ENCODE measurements at regions not wholly inside any gene's neighbourhood (a gene's known extent, or its start where the extent isn't known, plus 50 kb on each side); places are given as distances from the start of the nearest gene placed in this dataset.

DNA sequence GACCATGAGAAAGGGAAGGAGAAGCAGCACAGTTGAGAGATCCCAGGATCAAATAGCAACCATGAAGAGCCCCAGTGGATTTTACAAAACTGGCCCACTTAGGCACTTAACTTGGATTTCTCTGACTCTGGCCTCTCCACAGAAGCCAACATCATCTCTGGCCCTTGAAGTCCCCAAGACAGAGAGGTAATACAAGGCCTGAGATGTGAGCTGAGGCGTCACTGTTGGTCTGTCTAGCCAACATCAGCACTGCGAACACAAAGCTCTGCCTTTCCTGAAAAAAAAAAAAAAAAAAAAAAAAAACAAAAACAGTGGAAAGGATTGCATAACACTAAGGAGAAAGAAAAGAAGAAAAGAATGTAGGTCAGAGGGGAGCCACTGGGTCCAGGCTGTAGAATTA, 378.3 kb downstream of the BRINP1 start:
- no peak for DNase-seq (ENCODE audit: low read depth in 1 of 2, low spot score in 1 of 2)

DNA sequence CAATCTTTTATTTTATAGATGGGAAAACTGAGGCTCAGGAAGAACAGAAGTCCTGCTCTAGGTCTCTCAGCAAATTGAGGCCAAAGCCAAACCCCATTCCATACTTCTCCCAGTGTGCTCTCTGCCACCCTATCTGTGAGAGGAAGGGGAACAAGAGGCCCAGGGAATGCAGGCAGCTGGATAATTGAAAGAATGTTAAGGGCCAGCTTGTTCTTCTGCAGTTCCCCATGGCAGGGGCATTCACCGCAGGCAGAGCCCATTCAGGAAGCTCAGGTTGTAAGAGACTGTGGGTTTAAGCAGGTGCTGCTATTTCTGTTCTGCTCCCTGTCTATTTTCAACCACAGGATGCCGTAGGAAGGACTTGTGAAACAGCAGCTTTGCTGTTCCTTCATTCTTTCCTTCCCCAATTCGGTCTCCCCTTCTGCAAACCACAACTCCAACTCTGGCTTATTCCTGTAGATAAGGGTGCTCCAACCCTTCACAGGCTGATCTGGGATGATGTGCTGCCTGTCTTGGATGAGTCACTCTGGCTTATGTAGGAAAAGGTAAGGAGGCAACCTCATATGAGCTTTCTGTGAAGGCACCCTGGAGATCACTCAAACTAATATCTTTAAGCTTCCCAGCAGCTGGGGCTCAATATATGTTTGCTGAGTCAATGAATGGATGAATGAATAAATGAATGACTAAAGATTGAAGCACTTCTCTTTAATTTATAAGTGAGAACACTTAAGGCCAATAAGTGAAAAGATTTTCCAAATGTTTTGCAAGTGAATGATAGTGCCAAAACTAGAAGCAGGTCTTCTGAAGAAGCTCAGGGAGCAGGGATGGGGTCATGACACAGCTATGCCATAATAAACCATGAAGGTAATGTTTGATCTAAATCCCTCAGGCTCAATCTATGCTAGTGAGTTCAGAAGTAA, 377.6 kb downstream of the BRINP1 start:
- DNase-seq (ENCODE audit: low read depth in 1 of 2, low spot score in 1 of 2): no peak

DNA sequence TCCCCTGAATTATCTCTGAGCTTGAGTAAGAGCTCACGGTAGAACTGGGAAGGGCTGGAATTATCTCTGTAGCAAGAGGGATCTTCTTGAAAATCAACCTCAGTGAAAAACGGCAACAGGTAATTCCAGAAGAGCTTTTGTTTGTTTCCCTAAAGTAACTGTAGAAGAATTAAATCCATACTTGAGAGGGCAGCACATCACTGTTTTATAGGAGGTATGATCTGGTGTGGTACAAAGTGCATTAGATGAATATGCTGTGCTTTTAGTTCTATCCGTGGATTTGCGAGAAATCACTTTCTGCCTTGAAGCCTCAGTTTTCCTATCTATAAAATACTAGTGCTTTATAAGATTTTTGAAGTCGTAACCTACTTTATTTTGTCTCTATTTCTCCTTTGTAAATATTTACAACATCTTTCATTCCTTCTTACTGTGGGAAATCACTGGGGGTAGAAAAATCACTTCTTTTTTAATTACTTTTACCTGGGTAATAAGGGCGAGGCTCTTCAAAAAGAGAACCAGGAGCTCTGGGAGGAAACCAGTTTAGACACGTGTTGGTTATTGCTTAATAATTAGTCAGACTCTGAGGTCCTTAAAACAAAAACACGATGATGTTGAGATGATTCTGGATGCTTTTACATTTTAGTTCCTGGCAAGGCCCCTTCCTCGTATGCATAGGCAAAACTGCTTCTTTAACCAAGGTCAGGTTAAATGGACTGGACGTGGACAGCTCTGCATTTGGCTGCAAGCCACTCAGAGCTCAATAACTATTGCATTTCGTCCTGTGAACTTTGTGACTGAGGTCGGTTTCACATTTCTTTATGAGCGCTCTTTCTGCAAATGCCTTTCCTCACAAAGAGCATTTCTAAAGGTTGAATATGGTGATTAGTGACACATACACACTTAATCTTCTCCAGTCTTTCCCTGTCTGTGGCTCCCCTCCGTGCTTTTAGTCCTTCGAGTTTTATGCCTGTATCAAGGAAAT, 376.1 kb downstream of the BRINP1 start:
- DNase-seq (ENCODE audit: low read depth in 1 of 2, low spot score in 1 of 2): no peak

DNA sequence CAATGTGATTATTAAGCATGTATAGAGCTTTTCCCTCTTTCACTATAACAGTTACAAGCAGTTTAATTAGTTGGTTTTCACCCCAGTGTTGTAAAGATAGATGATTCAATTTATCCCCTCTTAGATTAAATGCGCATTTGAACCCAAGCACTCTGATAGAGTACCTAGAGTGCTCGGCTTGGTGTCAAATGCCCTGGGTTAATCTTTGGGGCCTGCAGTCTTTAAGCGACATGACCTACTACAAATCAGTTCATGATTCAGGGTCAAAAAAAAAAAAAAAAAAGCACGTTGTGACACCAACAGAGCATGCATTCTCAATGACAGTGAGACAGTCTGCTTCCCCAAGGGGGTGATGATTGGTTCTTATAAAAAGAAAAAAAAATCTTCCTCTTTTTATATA, 375.3 kb downstream of the BRINP1 start:
- no peak for DNase-seq (ENCODE audit: low read depth in 1 of 2, low spot score in 1 of 2)

DNA sequence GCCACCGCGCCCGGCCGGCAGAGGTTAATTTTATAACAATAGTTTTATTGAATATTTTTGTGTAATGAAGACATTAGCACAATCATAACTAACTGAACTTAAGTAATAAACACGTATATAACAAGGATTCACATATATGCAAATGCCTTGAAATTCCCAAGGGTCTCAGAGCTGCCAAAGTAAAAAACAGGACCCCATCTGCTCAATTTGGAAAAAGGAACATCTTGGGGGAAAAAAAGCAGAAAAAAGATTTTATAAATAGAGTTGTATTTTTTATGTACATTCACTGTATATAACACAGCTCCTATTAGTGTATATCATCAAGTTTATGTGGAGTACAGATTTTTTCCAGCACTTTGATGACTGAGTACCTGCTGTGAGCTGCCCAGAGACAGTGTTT, 366.7 kb downstream of the BRINP1 start:
- no peak for DNase-seq (ENCODE audit: low read depth in 1 of 2, low spot score in 1 of 2)

DNA sequence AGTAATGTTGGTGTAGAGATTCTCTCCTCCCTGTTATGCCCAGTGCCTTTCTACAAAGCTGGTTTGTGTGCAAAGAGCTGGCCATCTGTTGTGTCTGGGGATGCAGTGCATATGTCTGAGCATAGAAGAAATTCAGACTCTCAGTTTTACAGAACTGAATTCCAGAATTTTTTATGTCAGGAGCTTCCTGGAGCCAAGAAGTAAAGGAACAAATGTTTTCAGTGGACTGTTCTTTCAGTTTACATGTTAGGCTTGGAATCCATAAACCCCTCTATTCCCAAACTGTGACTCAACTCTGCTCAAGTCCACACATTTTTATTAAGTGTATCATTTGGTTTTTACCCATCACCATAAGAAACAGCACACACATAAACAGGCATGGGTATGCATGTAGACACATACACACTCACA, 366.0 kb downstream of the BRINP1 start:
- DNase-seq (ENCODE audit: low read depth in 1 of 2, low spot score in 1 of 2): no peak

DNA sequence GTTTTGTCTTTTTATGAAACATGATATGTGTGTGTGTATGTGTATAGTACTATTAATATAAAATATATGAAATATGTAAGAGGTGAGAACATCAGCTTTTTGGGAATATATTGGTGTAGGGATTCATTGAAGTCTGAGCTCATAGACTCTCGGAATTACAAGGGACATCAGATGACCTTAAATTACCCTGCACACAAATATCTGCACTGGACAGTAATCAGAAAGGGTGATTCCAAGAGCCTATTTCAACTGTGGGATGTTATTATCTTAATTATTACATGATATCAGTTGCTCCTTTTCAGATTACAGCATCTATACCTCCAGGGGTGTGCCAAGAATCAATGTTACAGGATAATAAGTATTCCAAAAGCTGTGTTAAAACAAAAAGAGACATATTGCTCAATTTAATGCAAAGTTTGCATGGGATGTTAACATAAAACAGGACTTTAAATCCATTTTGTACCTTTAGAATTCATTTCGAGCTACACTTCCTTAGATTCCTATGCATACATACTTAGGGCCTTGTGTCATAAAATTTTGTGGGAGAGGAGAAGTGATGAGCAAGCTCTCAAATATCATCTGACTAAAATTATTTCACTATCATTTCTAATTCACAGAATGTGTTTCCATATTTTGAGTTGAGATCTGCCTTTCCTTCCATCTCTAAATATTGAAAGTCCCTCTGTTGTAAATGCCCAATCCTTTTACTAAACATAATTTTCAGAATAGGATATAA, 365.2 kb downstream of the BRINP1 start:
- no peak for DNase-seq (ENCODE audit: low read depth in 1 of 2, low spot score in 1 of 2)

DNA sequence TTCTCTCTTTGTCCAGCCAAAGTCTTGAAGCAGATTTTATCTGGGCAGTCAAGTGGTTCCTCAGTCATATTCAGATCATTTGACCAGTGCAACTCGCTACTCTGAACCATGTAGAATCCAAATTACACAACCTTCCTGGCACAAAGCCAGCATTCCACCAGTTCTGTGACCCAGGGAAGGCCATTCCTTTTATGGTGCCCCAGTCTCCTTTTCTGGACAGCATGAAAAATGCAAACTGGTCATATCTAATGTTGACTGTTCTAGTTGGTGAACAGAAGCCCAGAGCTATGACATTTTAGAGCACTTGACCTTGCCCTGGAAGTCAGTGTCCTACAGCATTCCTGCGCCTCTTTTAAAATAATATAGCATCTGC, 364.6 kb downstream of the BRINP1 start:
- DNase-seq (ENCODE audit: low read depth in 1 of 2, low spot score in 1 of 2): no peak

DNA sequence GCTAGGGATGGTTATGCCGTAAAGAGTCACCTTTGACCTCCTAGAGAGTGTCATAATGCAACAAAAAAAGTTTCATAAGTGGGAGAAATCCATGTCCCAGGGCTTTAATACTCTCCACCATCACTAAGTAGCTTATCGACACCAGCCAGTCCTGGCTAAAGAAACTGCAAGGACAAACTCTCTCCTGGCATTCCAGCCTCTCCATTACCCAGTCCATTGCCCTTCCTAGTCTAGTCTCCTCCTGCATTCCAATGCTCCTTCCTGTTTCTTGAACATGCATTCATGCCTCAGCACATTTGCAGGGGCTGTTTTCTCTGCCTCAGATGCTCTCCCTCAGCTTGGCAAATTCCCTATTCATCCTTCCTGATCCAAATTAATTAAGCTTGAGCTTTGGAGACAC, 364.1 kb downstream of the BRINP1 start:
- DNase-seq (ENCODE audit: low read depth in 1 of 2, low spot score in 1 of 2): no peak

DNA sequence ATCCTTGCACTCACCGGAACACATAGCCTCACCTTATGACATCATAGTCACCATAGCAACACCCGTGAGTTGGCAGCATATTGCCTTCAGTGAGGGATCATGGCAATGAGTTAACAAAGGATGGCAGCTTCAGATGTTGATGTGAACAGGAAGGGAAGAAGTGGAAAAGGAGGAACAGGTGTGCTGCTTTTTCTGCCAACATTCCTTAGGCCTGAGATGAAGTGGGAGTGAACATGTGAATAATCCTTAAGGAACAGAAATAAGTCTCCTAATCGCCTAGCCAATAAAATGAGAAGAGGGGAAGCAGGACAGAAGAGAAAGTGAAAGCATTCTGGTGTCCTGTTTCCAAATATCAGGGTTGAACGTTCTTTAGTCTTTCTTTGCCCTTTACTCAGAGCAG, 360.0 kb downstream of the BRINP1 start:
- no peak for DNase-seq (ENCODE audit: low read depth in 1 of 2, low spot score in 1 of 2)

DNA sequence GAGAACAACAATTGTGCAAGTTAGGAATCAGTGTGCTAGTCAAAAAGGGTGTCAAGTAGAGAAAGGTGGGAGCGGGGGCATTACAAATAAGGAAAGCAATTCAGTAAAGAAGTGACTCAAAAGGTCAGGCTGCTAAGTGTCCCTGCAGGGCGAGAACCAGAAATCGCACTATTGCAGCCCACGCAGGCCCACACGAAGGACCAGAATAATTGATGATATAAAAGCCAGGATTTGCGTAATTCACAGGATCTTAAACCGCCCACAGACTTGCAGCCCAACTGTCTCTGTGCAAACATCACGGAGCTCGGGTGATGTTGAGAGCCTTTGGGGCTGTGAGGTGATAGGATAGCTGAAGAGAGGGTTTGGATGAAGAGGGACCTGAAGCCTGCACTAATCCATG, 349.0 kb downstream of the BRINP1 start:
- DNase-seq (ENCODE audit: low read depth in 1 of 2, low spot score in 1 of 2): no peak

DNA sequence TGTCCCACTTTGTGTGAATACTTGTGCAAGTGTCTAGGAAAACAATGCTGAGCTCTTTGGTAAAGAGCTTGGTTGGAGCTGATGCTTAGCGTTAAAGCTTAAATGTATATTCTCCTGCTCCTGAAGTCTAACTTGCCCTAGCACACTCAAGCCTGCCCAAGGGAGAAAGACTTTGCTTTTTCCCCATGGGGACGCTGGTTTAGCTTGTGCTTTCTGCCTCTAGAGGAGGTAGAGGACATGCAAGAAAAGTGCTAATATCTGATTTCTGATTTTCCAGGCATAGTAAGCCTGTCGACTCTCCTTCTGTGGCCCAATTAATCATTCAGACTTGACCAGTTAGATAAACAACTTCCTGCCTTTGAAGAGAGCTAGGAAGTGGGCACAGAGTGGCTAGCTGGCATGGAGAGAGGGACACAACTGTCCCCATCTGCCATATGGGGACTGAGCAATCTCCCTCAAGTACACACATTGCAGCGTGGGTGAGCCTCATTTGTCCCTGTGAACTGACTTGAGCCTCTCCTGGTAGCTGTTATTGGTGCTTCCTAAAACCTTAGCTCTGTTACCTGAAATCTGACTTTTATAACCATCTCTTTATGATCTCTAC, 348.4 kb downstream of the BRINP1 start:
- no peak for DNase-seq (ENCODE audit: low read depth in 1 of 2, low spot score in 1 of 2)

DNA sequence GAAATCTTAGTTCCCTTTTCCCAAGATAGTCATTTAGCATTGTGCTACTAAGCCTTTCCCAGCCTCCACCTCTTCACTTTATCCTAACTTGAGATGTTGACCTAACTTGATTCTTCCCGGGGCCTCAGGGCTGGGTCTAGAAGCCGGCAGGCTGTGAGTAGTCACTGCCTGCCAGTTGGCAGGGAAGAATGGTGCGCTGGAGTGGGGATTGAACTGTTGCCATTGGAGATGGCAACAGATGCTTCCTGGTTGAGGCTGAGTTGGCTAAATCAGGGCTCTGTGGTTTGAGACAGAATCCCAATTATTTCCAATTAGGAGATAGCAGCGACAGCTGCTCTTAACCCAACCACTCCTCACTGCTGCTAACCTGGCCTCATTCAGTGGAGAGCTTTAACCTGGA, 343.1 kb downstream of the BRINP1 start:
- no peak for DNase-seq (ENCODE audit: low read depth in 1 of 2, low spot score in 1 of 2)

DNA sequence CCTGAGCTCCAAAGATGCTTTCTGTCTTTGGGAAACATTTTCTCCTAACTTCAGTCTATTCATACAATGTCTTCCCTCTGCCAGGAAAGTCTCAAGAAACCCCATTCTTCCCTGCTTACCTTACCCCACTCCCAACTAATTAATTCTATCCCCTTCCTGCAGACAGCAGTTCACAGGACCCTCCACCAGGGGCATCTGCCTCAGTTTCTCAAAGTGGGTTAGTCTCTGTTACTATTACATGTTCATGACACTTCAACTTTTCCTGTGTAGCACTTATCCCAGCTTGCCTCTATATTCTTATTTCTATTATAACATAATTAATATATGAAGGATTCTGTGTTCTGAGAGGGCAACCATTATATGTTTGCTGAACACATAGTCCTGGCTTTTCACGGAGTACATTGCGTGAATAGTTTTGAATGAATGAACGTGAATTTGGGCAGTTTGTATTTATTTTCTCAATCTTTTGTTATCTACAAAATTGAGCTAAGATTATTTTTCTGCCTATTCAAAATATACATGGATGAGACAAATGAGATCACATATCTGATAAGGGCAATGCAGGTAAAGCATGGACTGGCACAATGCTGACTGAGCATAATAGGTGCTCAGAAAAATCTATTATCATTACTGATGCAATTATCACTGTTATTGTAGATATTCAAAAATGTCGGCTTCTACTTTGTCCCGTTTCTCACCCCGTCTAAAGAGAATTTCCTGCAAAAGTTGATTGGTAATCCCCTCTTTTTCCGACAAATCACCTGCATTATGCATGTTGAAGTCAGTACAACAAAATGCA, 341.1 kb downstream of the BRINP1 start:
- DNase-seq (ENCODE audit: low read depth in 1 of 2, low spot score in 1 of 2): no peak

DNA sequence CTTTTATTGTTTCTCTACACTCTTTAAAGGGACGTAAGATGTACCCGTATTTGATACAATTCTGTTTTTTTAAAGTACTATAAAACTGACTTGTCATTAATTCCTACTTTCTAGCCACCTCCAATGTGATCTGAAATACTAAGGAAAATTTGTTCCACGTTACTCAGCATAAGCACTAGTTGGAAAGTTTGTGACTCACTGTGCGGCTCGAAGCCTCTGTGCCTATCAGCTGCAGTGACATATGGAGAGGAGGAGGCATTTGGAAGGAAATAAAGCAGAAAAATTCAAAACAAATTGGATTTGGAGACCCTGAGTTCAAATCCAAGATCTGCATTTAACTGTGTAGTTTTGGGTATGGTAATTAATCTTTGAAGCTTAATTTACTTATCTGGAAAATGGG, 339.3 kb downstream of the BRINP1 start:
- DNase-seq (ENCODE audit: low read depth in 1 of 2, low spot score in 1 of 2): no peak

DNA sequence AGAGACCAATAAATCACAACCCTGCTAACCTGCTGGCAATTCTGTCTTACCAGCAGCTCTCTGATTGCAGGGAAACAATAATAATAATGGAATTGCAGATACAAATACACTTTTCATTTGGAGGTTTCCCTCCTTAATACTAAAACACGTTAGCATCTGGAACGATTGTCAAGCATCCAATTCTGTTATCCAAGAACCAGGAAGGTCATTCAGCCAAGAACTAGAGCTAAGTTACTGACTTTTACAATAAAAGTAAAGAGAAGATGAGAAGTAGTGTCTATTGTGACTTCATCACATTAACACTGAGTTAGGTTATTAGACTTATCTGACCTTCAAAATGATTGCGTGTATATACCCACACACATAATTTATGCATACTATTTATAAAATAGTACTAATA, 335.6 kb downstream of the BRINP1 start:
- no peak for DNase-seq (ENCODE audit: low read depth in 1 of 2, low spot score in 1 of 2)

DNA sequence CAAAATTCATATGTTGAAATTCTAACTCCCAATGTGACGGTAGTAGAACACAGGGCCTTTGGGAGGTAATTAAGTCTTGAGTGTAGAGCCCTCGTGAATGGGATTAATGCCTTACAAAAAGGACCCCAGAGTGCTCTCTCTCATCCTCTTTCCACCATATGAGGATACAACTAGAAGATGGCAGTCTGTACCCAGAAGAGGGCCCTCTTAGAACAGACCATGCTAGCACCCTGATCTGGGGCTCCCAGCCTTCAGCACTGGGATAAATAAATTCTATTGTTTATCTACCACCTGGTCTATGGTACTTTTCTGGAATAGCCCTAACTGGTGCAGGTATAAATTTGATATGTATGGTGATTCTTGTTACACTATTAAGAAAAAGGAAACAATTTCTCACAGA, 332.3 kb downstream of the BRINP1 start:
- DNase-seq (ENCODE audit: low read depth in 1 of 2, low spot score in 1 of 2): no peak

DNA sequence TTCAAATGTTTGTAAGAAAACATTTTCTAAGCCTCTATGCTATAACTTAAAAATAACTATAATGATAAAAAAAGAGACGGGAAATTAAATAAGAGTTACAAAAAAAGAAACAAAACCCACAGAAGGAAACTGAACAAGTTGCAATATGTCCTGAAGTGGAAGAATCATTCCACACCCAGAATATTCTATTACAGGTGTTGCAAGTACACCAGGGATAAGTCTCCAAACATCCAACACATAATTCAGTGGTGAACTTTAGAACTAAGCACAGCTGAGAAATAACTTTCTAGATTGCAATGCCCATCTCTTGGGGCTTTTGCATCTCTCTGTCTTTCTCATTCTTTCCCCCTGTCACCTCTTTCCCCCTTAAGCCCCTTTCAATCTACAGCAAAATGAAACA, 325.2 kb downstream of the BRINP1 start:
- no peak for DNase-seq (ENCODE audit: low read depth in 1 of 2, low spot score in 1 of 2)

DNA sequence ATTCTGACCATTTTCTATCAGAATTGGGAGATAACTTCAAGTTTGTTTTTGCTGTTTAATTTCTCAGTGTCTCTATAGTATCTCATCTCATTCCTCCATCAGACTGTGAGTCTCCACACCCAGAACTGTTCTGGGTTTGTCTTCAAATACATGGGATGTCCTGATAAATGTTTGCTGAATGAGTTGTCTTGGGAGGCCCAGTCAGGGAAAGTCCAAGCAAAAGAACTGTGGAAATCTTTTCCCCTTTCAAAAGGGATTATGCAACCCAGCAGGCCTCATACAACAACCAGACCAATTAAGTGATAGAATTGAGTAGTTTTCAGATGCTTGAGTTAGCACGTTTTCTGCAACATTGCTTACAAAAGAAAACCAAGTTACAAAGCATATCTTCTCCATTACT, 324.4 kb downstream of the BRINP1 start:
- no peak for DNase-seq (ENCODE audit: low read depth in 1 of 2, low spot score in 1 of 2)

Data from activated CD4-positive, alpha-beta T cell treated with anti-CD3 and anti-CD28 coated beads, Interleukin-2, amount 50 U/mL, for 24 hours (primary cell).